Lower leg skin (tissue), 4 donors: ENCODE measurements at regions not wholly inside any gene's neighbourhood (a gene's known extent, or its start where the extent isn't known, plus 50 kb on each side); places are given as distances from the start of the nearest gene placed in this dataset.
"Not testable (repeated sequence)": the region's sequence is repeated elsewhere in the genome, so short reads cannot be mapped to it uniquely, and the experiment has no call there.

Experiments used
- DNase-seq, 2 donors: peaks; one replicate each; pipeline ENCODE4 v3.0.0-alpha.2; 2019; ENCODE audit warnings: low spot score in 2 of 2
- H3K4me3 ChIP-seq: fragments of 200-600 bp; sonication (generic); 2 replicates; pipeline ENCODE4 v1.5.1; 2017; ENCODE audit warnings: mild to moderate bottlenecking, low read depth; ENCODE audit not compliant: poor library complexity, severe bottlenecking
- POLR2A ChIP-seq, 2 donors: fragments of 450-650 bp; IDR thresholded peaks; one replicate each; pipeline ENCODE4 v1.6.1; 2016 to 2017; ENCODE audit warnings: antibody characterized with exemption in 2 of 2, mild to moderate bottlenecking in 1 of 2, moderate library complexity in 1 of 2
- WGBS, 2 donors: methylation state at CpG; one replicate each; pipeline ENCODE4 v1.1.5; 2018; 5-methylcytosine and 5-hydroxymethylcytosine counted together
- intact Hi-C: fragments of 100-400 bp; cut with DNase I; formaldehyde crosslinking; loops from one replicate; pipeline ENCODE4 v1.15.0; 2023; ENCODE audit warnings: low total_unique reads
- TF ChIP-seq, protein P1 (sequence below), 3 donors: fragments of 450-650 bp; IDR thresholded peaks; one replicate each; pipeline ENCODE4 v1.5.1; 2016; ENCODE audit warnings: antibody characterized with exemption in 3 of 3, mild to moderate bottlenecking in 3 of 3, moderate library complexity in 2 of 3

- no peak overlapping the region for H3K4me3 ChIP-seq
- DNase-seq = no peak
- intact Hi-C loops = no loop called here
Measured at GRCh38 chr5:178063277-178063676, 50.1 kb upstream of the N4BP3 start.

DNA sequence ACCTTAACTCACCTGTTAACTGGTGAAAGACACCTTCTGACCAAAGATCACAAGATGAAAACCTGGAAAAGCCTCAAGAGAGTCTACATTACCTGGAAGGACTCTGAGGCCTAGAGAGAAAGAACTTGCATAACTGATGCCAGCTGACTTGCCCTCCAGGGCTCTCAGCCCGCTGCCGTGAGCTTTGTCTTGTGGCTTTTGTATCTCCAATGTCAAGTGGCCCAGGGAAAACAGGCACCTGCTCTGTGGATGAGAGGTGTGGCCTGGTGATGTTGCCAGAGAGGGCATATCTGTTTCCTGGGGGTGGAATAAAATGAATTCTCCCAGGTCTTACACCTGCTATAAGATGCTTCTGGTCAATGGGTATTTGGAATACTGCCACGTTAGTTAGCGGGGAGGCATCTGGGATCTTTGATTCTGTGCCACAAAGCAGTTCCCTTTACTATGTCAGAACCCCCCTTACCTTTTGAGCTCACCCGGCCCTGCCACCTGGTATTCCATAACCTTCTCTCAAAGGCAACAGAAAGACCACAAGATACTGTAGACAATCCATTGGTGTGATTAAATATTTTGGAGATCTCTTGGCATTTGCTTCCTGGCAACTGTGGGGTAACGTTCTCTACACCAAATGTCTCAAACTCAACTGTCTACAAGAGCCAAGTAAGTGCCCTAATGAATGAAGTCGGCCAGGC, 54.9 kb upstream of the N4BP3 start:
- peak in 1 of 2 donors; percentile 59 for DNase-seq
- intact Hi-C loops = no loop called here
- no peak for TF ChIP-seq POLR2A (IDR thresholded peaks at IDR 0.05)
- TF ChIP-seq, protein P1, sequence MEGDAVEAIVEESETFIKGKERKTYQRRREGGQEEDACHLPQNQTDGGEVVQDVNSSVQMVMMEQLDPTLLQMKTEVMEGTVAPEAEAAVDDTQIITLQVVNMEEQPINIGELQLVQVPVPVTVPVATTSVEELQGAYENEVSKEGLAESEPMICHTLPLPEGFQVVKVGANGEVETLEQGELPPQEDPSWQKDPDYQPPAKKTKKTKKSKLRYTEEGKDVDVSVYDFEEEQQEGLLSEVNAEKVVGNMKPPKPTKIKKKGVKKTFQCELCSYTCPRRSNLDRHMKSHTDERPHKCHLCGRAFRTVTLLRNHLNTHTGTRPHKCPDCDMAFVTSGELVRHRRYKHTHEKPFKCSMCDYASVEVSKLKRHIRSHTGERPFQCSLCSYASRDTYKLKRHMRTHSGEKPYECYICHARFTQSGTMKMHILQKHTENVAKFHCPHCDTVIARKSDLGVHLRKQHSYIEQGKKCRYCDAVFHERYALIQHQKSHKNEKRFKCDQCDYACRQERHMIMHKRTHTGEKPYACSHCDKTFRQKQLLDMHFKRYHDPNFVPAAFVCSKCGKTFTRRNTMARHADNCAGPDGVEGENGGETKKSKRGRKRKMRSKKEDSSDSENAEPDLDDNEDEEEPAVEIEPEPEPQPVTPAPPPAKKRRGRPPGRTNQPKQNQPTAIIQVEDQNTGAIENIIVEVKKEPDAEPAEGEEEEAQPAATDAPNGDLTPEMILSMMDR (IDR thresholded peaks at IDR 0.05) = no peak
- WGBS, 2 donors = 76 to 82% methylated on average over 7 of the region's 7 CpGs
- no peak overlapping the region for H3K4me3 ChIP-seq

More at GRCh38 chr5:178063277-178063676, 50.1 kb upstream of the N4BP3 start:
- 89 to 92% methylated on average over 3 of the region's 3 CpGs for WGBS, 2 donors
- TF ChIP-seq, protein P1 (IDR thresholded peaks at IDR 0.05) = no peak
- no peak for TF ChIP-seq POLR2A (IDR thresholded peaks at IDR 0.05)

- no peak for TF ChIP-seq POLR2A (IDR thresholded peaks at IDR 0.05)
- TF ChIP-seq, protein P1 (IDR thresholded peaks at IDR 0.05) = no peak
- no peak overlapping the region for H3K4me3 ChIP-seq
- no peak for DNase-seq
- 76 to 85% methylated on average over 12 of the region's 12 CpGs for whole genome bisulfite sequencing, 2 donors
- intact Hi-C loops = no loop called here
Measured at GRCh38 chr5:178057839-178058238, 55.5 kb upstream of the N4BP3 start.

GRCh38 chr5:178056935-178057334, 56.4 kb upstream of the N4BP3 start:
- 86 to 87% methylated on average over 3 of the region's 3 CpGs for WGBS, 2 donors
- no peak for DNase-seq
- H3K4me3 ChIP-seq = no peak overlapping the region
- intact Hi-C loops = no loop called here
- no peak for TF ChIP-seq POLR2A (IDR thresholded peaks at IDR 0.05)
- TF ChIP-seq, protein P1 (IDR thresholded peaks at IDR 0.05) = no peak

- peak in 1 of 2 donors; percentile 52 for DNase-seq
- WGBS, 2 donors = 94 to 95% methylated on average over 24 of the region's 24 CpGs
- intact Hi-C loops, H3K4me3 ChIP-seq: not testable (repeated sequence)
Measured at GRCh38 chr5:178055536-178055935, 57.8 kb upstream of the N4BP3 start.

DNA sequence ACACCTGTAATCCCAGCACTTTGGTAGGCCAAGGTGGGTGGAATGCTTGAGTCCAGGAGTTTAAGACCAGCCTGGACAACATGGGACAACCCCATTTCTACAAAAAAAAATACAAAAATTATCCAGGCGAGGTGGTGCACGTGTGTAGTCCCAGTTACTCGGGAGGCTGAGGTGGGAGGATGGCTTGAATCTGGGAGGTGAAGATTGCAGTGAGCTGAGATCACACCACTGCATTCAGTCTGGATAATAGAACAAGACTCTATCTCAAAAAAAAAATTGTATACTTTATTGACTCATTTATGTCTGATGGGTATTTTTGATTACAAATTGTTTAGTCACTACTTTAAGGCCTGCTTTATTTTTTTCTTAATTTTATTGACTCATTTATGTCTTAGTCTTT, 56.0 kb upstream of the PROP1 start:
- DNase-seq, H3K4me3 ChIP-seq, intact Hi-C loops: not testable (repeated sequence)
- 88 to 93% methylated on average over 3 of the region's 3 CpGs for WGBS, 2 donors

GRCh38 chr5:178050873-178051272, 54.8 kb upstream of the PROP1 start:
- no CpG with 5 or more reads among the region's 8 CpGs for WGBS, 2 donors
- H3K4me3 ChIP-seq, intact Hi-C loops, DNase-seq: not testable (repeated sequence)

GRCh38 chr5:178047943-178048342, 51.9 kb upstream of the PROP1 start:
- intact Hi-C loops, DNase-seq, H3K4me3 ChIP-seq: not testable (repeated sequence)
- 71% methylated on average over 1 of the region's 7 CpGs; no CpG with 5 or more reads in 1 of the 2 donors for WGBS, 2 donors

- H3K4me3 ChIP-seq, intact Hi-C loops: not testable (repeated sequence)
- 80 to 92% methylated on average over 6 to 8 of the region's 8 CpGs for WGBS, 2 donors
- peak in 1 of 2 donors; percentile 67 for DNase-seq
Measured at GRCh38 chr5:178046757-178047399, 50.8 kb upstream of the PROP1 start.

DNA sequence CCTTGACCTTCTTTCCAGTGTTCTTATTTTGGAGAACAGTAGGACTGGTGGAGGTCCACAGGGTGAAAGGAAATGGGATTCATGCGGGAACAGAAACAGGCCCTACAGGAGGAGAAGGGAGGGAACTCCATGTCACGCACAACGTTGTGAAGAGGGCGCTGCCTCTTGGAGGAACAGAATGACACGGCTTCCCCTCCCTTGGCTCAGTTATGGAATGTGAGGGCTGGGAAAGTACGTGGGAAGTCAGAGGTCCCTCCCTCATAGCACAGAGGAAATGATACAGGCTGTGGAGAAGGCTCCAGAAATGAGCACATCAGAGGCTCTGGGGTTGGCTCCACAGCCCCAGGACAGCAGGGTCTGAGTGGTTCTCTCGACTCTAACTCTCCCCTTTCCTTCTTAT, 49.9 kb upstream of the PROP1 start:
- DNase-seq, intact Hi-C loops: not testable (repeated sequence)

More for the DNA sequence above, 49.9 kb upstream of the PROP1 start:
- H3K4me3 ChIP-seq = not testable (repeated sequence)
- WGBS, 2 donors = no CpG with 5 or more reads among the region's 7 CpGs
